Keratinocyte (primary cell): ENCODE measurements at regions not wholly inside any gene's neighbourhood (a gene's known extent, or its start where the extent isn't known, plus 50 kb on each side); places are given as distances from the start of the nearest gene placed in this dataset.

Source experiments
- DNase-seq: peaks from one replicate; pipeline ENCODE4 v3.0.0-alpha.2; 2011; ENCODE audit warnings: low read depth, missing footprints, low spot score
- FAIRE-seq: peaks from 2 replicates; lab custom pipeline; 2011; peaks lifted over from hg19 to GRCh38; lab: Jason Lieb, UNC
- H2AFZ ChIP-seq: 2 replicates; pipeline ENCODE4 v1.6.0; 2012; ENCODE audit warnings: low read length, control low read depth, inconsistent platforms; ENCODE audit not compliant: control insufficient read depth
- H3K27ac ChIP-seq: 2 replicates; pipeline ENCODE4 v1.5.1; 2011; ENCODE audit warnings: low read length; ENCODE audit not compliant: control insufficient read depth, insufficient read depth
- H3K27me3 ChIP-seq: 3 replicates; pipeline ENCODE4 v1.6.0; 2011; ENCODE audit warnings: low read length; ENCODE audit not compliant: control insufficient read depth, insufficient read depth; ENCODE audit errors: extremely low read depth
- H3K36me3 ChIP-seq, 2 experiments: 2 replicates in 1 of 2; 3 replicates in 1 of 2; pipeline ENCODE4 v1.5.1; 2011; ENCODE audit warnings: low read length in 2 of 2, mild to moderate bottlenecking in 1 of 2; ENCODE audit not compliant: control insufficient read depth in 2 of 2, insufficient read depth in 2 of 2; ENCODE audit errors: extremely low read depth in 1 of 2
- H3K4me1 ChIP-seq: 3 replicates; pipeline ENCODE4 v1.5.1; 2011; ENCODE audit warnings: low read length; ENCODE audit not compliant: control insufficient read depth, insufficient read depth; ENCODE audit errors: extremely low read depth
- H3K4me2 ChIP-seq: 3 replicates; pipeline ENCODE4 v1.6.0; 2011; ENCODE audit warnings: low read depth, low read length; ENCODE audit not compliant: control insufficient read depth, insufficient read depth; ENCODE audit errors: extremely low read depth
- H3K4me3 ChIP-seq, 3 experiments: fragments of 200-600 bp in 1 of 3; sonication (generic) in 1 of 3; 2 replicates in 2 of 3; 3 replicates in 1 of 3; pipeline ENCODE4 v1.5.1; 2011 to 2016; ENCODE audit warnings: low read length in 3 of 3, mild to moderate bottlenecking in 3 of 3, control low read depth in 2 of 3, inconsistent platforms in 1 of 3, low read depth in 1 of 3, mixed read lengths in 1 of 3, mixed run types in 1 of 3, moderate library complexity in 1 of 3; ENCODE audit not compliant: control insufficient read depth in 2 of 3, insufficient read depth in 2 of 3; ENCODE audit errors: extremely low read depth in 1 of 3
- H3K79me2 ChIP-seq: 2 replicates; pipeline ENCODE4 v1.6.0; 2012; ENCODE audit warnings: low read length; ENCODE audit not compliant: control insufficient read depth, insufficient read depth
- H3K9ac ChIP-seq: 3 replicates; pipeline ENCODE4 v1.6.0; 2011; ENCODE audit warnings: low read length; ENCODE audit not compliant: control insufficient read depth, insufficient read depth; ENCODE audit errors: extremely low read depth
- H3K9me1 ChIP-seq: 3 replicates; pipeline ENCODE4 v1.6.0; 2011; ENCODE audit warnings: low read length; ENCODE audit not compliant: control insufficient read depth, insufficient read depth; ENCODE audit errors: extremely low read depth
- H3K9me3 ChIP-seq: 2 replicates; pipeline ENCODE4 v1.5.1; 2012; ENCODE audit warnings: low read depth, low read length; ENCODE audit not compliant: control insufficient read depth
- H4K20me1 ChIP-seq: 3 replicates; pipeline ENCODE4 v1.6.0; 2011; ENCODE audit warnings: low read length; ENCODE audit not compliant: control insufficient read depth, insufficient read depth; ENCODE audit errors: extremely low read depth
- CTCF ChIP-seq, 3 experiments: IDR thresholded peaks in 1 of 3; conservative IDR thresholded peaks in 1 of 3; optimal IDR thresholded peaks in 1 of 3; 2 replicates in 2 of 3; 3 replicates in 1 of 3; pipeline versions ENCODE3 to v1.5.1; 2011; ENCODE audit warnings: low read length in 3 of 3, mild to moderate bottlenecking in 3 of 3, moderate library complexity in 2 of 3, control low read depth in 1 of 3, inconsistent platforms in 1 of 3; ENCODE audit not compliant: insufficient read depth in 2 of 3; ENCODE audit errors: extremely low read depth in 1 of 3
- EZH2 ChIP-seq: IDR thresholded peaks from one replicate; pipeline ENCODE4 v1.6.1; 2012; ENCODE audit warnings: inconsistent platforms, mild to moderate bottlenecking, low read length, moderate library complexity
- dilution Hi-C: fragments of 300-500 bp; cut with MboI; formaldehyde crosslinking; loops from one replicate; pipeline ENCODE4 v1.7.0; 2020; ENCODE audit warnings: low sequenced_read_pairs; ENCODE audit not compliant: extremely low pct_ligation_motif_present

GRCh38 chr21:20874202-20874601, 124.0 kb upstream of the NCAM2 start:
- no peak overlapping the region for H3K4me3 ChIP-seq
- no peak overlapping the region for H3K4me2 ChIP-seq
- DNase-seq (no peak), FAIRE-seq (no peak)
- H4K20me1 ChIP-seq, result no peaks in the 10 kb centered on the region
- TF ChIP-seq EZH2 (no peak), CTCF (optimal IDR thresholded peaks at IDR 0.05 in 1 of 3, IDR thresholded peaks at IDR 0.05 in 1 of 3, conservative IDR thresholded peaks at IDR 0.05 in 1 of 3; ENCODE audit: extremely low read depth in 1 of 3, insufficient read depth in 2 of 3, low read length in 3 of 3) (no peak)
- no peak overlapping the region for H3K9ac ChIP-seq
- peaks cover 2% of the 10 kb centered on the region for H3K9me3 ChIP-seq
- no peaks in the 10 kb centered on the region for H3K79me2 ChIP-seq
- H2AFZ ChIP-seq, result no peak overlapping the region
- dilution Hi-C loops, result no loop called here
- no peaks in the 10 kb centered on the region for H3K27me3 ChIP-seq
- no peaks in the 10 kb centered on the region for H3K9me1 ChIP-seq
- H3K27ac ChIP-seq, result no peak overlapping the region
- H3K36me3 ChIP-seq, result no peaks in the 10 kb centered on the region
- no peaks in the 10 kb centered on the region for H3K4me1 ChIP-seq

- Histone ChIP-seq H4K20me1 (no peaks in the 10 kb centered on the region), H3K79me2 (no peaks in the 10 kb centered on the region), H3K36me3 (no peaks in the 10 kb centered on the region), H2AFZ (no peak overlapping the region), H3K4me2 (no peak overlapping the region), H3K4me3 (no peak overlapping the region), H3K9me1 (no peaks in the 10 kb centered on the region), H3K27ac (no peak overlapping the region), H3K27me3 (no peaks in the 10 kb centered on the region), H3K4me1 (no peaks in the 10 kb centered on the region), H3K9me3 (peaks cover 2% of the 10 kb centered on the region), H3K9ac (no peak overlapping the region)
- DNase-seq (no peak), FAIRE-seq (no peak)
- dilution Hi-C loops, result no loop called here
- peak in 1 of 3 experiments; percentile 5 for TF ChIP-seq CTCF (optimal IDR thresholded peaks at IDR 0.05 in 1 of 3, IDR thresholded peaks at IDR 0.05 in 1 of 3, conservative IDR thresholded peaks at IDR 0.05 in 1 of 3; ENCODE audit: extremely low read depth in 1 of 3, insufficient read depth in 2 of 3, low read length in 3 of 3)
- no peak for TF ChIP-seq EZH2
These were observed 122.5 kb upstream of the NCAM2 start for GRCh38 chr21:20875742-20876141.
